C4-2B (cell line): ENCODE measurements at regions not wholly inside any gene's neighbourhood (a gene's known extent, or its start where the extent isn't known, plus 50 kb on each side); places are given as distances from the start of the nearest gene placed in this dataset.

Source experiments
- ZFX ChIP-seq: fragments of 450-650 bp; IDR thresholded peaks from 2 replicates; pipeline ENCODE4 v1.6.1; 2017
- TF ChIP-seq, protein P1 (sequence below): fragments of 450-650 bp; conservative IDR thresholded peaks from 2 replicates; pipeline ENCODE4 v1.5.1; 2017; ENCODE audit warnings: mild to moderate bottlenecking

DNA sequence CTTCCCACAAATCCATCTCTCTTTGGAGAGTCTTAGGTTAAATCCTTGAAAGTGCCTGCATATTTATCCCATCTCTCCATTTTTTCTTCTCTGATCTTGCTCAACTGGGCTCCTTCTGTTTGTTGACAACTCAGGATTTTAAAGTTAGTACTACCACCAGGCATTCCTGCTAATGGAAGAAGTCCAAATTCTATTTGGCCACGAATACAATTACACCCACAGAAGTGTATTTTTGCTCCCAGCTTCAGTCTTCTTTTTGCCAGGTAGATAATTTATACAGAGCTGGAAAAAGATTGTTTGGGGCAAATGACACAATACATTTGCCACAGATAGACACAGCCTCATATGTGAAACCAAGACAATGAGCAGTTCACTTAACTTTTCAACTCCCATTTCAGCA lies 74.8 kb downstream of the CETN3 start:
- TF ChIP-seq, protein P1, sequence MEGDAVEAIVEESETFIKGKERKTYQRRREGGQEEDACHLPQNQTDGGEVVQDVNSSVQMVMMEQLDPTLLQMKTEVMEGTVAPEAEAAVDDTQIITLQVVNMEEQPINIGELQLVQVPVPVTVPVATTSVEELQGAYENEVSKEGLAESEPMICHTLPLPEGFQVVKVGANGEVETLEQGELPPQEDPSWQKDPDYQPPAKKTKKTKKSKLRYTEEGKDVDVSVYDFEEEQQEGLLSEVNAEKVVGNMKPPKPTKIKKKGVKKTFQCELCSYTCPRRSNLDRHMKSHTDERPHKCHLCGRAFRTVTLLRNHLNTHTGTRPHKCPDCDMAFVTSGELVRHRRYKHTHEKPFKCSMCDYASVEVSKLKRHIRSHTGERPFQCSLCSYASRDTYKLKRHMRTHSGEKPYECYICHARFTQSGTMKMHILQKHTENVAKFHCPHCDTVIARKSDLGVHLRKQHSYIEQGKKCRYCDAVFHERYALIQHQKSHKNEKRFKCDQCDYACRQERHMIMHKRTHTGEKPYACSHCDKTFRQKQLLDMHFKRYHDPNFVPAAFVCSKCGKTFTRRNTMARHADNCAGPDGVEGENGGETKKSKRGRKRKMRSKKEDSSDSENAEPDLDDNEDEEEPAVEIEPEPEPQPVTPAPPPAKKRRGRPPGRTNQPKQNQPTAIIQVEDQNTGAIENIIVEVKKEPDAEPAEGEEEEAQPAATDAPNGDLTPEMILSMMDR: no peak
- TF ChIP-seq ZFX: no peak
